ENCODE measurements at regions not wholly inside any gene's neighbourhood (a gene's known extent, or its start where the extent isn't known, plus 50 kb on each side); places are given as distances from the start of the nearest gene placed in this dataset.

DNA sequence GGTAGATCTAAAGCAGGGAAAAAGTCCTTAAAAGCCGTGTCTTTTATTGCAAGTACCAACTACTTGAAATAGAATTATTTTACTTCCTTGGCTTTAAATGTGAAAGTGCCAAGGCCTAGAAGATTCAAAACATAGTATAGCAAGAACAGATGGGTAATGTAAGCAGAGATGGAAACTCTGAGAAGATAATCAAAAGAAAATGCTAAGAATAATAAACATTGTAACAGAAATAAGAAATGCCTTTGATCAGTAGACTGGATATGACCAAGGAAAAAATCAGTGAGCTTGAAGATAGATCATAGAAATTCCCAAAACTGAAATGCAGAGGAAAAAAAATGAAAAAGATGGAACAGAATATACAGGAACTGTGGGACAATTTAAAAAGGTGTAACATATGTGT lies 113.1 kb downstream of the BLID start:
- TF ChIP-seq POLR2A (IDR thresholded peaks at IDR 0.05), result no peak
- TF ChIP-seq, protein P1, sequence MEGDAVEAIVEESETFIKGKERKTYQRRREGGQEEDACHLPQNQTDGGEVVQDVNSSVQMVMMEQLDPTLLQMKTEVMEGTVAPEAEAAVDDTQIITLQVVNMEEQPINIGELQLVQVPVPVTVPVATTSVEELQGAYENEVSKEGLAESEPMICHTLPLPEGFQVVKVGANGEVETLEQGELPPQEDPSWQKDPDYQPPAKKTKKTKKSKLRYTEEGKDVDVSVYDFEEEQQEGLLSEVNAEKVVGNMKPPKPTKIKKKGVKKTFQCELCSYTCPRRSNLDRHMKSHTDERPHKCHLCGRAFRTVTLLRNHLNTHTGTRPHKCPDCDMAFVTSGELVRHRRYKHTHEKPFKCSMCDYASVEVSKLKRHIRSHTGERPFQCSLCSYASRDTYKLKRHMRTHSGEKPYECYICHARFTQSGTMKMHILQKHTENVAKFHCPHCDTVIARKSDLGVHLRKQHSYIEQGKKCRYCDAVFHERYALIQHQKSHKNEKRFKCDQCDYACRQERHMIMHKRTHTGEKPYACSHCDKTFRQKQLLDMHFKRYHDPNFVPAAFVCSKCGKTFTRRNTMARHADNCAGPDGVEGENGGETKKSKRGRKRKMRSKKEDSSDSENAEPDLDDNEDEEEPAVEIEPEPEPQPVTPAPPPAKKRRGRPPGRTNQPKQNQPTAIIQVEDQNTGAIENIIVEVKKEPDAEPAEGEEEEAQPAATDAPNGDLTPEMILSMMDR (IDR thresholded peaks at IDR 0.05), result no peak

All from lower leg skin (tissue), 3 donors.